ENCODE measurements at regions not wholly inside any gene's neighbourhood (a gene's known extent, or its start where the extent isn't known, plus 50 kb on each side); places are given as distances from the start of the nearest gene placed in this dataset.

- no peak for TF ChIP-seq CTCF (IDR thresholded peaks at IDR 0.05; ENCODE audit: insufficient read depth, low read length)
- DNase-seq (ENCODE audit: low read depth): no peak
- H3K4me3 ChIP-seq (ENCODE audit: low read depth, low read length): no peak overlapping the region
Measured at GRCh38 chr3:176757429-176757828, 439.9 kb downstream of the TBL1XR1 start.

GRCh38 chr3:176755977-176756376 is 441.3 kb downstream of the TBL1XR1 start:
- no peak overlapping the region for H3K4me3 ChIP-seq (ENCODE audit: low read depth, low read length)
- TF ChIP-seq CTCF (IDR thresholded peaks at IDR 0.05; ENCODE audit: insufficient read depth, low read length): no peak
- no peak for DNase-seq (ENCODE audit: low read depth)

- TF ChIP-seq CTCF (IDR thresholded peaks at IDR 0.05; ENCODE audit: insufficient read depth, low read length): no peak
- no peak overlapping the region for H3K4me3 ChIP-seq (ENCODE audit: low read depth, low read length)
- no peak for DNase-seq (ENCODE audit: low read depth)
Measured at GRCh38 chr3:176755552-176755951, 441.7 kb downstream of the TBL1XR1 start.

- no peak overlapping the region for H3K4me3 ChIP-seq (ENCODE audit: low read depth, low read length)
- DNase-seq (ENCODE audit: low read depth): no peak
- TF ChIP-seq CTCF (IDR thresholded peaks at IDR 0.05; ENCODE audit: insufficient read depth, low read length): no peak
Measured at GRCh38 chr3:176741664-176742047, 455.6 kb downstream of the TBL1XR1 start.

- TF ChIP-seq CTCF (IDR thresholded peaks at IDR 0.05; ENCODE audit: insufficient read depth, low read length): no peak
- no peak overlapping the region for H3K4me3 ChIP-seq (ENCODE audit: low read depth, low read length)
- DNase-seq (ENCODE audit: low read depth): no peak
Measured at GRCh38 chr3:176740906-176741663, 456.2 kb downstream of the TBL1XR1 start.

- no peak overlapping the region for H3K4me3 ChIP-seq (ENCODE audit: low read depth, low read length)
- no peak for DNase-seq (ENCODE audit: low read depth)
- TF ChIP-seq CTCF (IDR thresholded peaks at IDR 0.05; ENCODE audit: insufficient read depth, low read length): no peak
Measured at GRCh38 chr3:176739159-176739558, 458.1 kb downstream of the TBL1XR1 start.
